ENCODE measurements at regions not wholly inside any gene's neighbourhood (a gene's known extent, or its start where the extent isn't known, plus 50 kb on each side); places are given as distances from the start of the nearest gene placed in this dataset.
A peak's percentile ranks its signal among the peaks of the same experiment; 100 is the strongest.

DNA sequence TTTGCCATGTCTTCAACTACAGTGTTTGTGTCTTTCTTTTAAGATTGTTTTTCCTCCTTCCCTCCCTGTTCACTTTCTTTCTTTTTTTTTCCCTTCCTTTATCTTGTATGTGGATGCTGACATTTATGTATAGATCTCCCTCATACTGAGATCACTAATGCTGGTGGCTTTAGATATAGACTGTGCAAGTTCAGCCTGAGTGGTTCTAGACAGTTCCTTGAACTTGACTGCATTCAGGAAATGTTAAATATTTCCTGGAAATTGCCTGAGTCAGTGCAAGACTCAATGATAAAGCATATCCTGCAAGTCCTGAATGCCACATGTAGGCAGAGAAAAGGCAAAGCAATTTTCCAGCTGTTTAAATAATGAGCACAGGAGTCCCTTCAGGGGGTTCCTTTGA lies 182.5 kb upstream of the NR3C1 start (continued):
- TF ChIP-seq, protein P1, sequence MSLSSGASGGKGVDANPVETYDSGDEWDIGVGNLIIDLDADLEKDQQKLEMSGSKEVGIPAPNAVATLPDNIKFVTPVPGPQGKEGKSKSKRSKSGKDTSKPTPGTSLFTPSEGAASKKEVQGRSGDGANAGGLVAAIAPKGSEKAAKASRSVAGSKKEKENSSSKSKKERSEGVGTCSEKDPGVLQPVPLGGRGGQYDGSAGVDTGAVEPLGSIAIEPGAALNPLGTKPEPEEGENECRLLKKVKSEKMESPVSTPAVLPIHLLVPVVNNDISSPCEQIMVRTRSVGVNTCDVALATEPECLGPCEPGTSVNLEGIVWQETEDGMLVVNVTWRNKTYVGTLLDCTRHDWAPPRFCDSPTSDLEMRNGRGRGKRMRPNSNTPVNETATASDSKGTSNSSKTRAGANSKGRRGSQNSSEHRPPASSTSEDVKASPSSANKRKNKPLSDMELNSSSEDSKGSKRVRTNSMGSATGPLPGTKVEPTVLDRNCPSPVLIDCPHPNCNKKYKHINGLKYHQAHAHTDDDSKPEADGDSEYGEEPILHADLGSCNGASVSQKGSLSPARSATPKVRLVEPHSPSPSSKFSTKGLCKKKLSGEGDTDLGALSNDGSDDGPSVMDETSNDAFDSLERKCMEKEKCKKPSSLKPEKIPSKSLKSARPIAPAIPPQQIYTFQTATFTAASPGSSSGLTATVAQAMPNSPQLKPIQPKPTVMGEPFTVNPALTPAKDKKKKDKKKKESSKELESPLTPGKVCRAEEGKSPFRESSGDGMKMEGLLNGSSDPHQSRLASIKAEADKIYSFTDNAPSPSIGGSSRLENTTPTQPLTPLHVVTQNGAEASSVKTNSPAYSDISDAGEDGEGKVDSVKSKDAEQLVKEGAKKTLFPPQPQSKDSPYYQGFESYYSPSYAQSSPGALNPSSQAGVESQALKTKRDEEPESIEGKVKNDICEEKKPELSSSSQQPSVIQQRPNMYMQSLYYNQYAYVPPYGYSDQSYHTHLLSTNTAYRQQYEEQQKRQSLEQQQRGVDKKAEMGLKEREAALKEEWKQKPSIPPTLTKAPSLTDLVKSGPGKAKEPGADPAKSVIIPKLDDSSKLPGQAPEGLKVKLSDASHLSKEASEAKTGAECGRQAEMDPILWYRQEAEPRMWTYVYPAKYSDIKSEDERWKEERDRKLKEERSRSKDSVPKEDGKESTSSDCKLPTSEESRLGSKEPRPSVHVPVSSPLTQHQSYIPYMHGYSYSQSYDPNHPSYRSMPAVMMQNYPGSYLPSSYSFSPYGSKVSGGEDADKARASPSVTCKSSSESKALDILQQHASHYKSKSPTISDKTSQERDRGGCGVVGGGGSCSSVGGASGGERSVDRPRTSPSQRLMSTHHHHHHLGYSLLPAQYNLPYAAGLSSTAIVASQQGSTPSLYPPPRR (CRISPR knock-in tag; IDR thresholded peaks at IDR 0.05; ENCODE audit: borderline replicate concordance), result no peak
- TF ChIP-seq PHTF2 (CRISPR knock-in tag; IDR thresholded peaks at IDR 0.05) (no peak), NR2C2 (CRISPR knock-in tag; IDR thresholded peaks at IDR 0.05) (no peak), NR2C2 (tag; IDR thresholded peaks at IDR 0.05) (no peak), ZNF76 (CRISPR knock-in tag; IDR thresholded peaks at IDR 0.05; ENCODE audit: borderline replicate concordance) (no peak), MAZ (CRISPR knock-in tag; conservative IDR thresholded peaks at IDR 0.05 in 1 of 2, IDR thresholded peaks at IDR 0.05 in 1 of 2) (0 out of 4 replicates have a peak, but pooled peaks of 1 of the 2 experiments have one; percentile 9), SIN3B (IDR thresholded peaks at IDR 0.05; ENCODE audit: low read depth) (no peak), KDM1A (IDR thresholded peaks at IDR 0.05) (peak in 1 of 2 experiments; percentile 25; a peak in 1 of 4 replicates), PTBP1 (IDR thresholded peaks at IDR 0.05; ENCODE audit: low read depth, low read length) (no peak), ETV6 (IDR thresholded peaks at IDR 0.05; ENCODE audit: borderline replicate concordance in 1 of 2, low read depth in 2 of 2, low read length in 1 of 2) (peak; percentile 56 to 70; a peak in 2 of 4 replicates), ETV6 (CRISPR knock-in tag; IDR thresholded peaks at IDR 0.05; ENCODE audit: borderline replicate concordance) (no peak), ARID1B (IDR thresholded peaks at IDR 0.05) (peak; percentile 91), PHB (CRISPR knock-in tag; IDR thresholded peaks at IDR 0.05) (no peak), MEIS2 (IDR thresholded peaks at IDR 0.05; ENCODE audit: partially characterized antibody) (peak; percentile 74), ZNF589 (CRISPR knock-in tag; IDR thresholded peaks at IDR 0.05; ENCODE audit: low read depth) (peak; percentile 54; the same call in 1 of the 2 replicates), MTA2 (IDR thresholded peaks at IDR 0.05; ENCODE audit: low read depth) (peak; percentile 44; the same call in 1 of the 2 replicates), RBFOX2 (IDR thresholded peaks at IDR 0.05; ENCODE audit: low read depth, low read length) (0 out of 2 replicates have a peak, but pooled peaks have one; percentile 39), ZFX (CRISPR knock-in tag; IDR thresholded peaks at IDR 0.05) (no peak)
- TF ChIP-seq, protein P2, sequence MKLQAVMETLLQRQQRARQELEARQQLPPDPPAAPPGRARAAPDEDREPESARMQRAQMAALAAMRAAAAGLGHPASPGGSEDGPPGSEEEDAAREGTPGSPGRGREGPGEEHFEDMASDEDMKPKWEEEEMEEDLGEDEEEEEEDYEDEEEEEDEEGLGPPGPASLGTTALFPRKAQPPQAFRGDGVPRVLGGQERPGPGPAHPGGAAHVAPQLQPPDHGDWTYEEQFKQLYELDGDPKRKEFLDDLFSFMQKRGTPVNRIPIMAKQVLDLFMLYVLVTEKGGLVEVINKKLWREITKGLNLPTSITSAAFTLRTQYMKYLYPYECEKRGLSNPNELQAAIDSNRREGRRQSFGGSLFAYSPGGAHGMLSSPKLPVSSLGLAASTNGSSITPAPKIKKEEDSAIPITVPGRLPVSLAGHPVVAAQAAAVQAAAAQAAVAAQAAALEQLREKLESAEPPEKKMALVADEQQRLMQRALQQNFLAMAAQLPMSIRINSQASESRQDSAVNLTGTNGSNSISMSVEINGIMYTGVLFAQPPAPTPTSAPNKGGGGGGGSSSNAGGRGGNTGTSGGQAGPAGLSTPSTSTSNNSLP (IDR thresholded peaks at IDR 0.05; ENCODE audit: borderline replicate concordance, low read depth, low read length), result peak; percentile 70; the same call in 1 of the 2 replicates
- TF ChIP-seq, protein P3, sequence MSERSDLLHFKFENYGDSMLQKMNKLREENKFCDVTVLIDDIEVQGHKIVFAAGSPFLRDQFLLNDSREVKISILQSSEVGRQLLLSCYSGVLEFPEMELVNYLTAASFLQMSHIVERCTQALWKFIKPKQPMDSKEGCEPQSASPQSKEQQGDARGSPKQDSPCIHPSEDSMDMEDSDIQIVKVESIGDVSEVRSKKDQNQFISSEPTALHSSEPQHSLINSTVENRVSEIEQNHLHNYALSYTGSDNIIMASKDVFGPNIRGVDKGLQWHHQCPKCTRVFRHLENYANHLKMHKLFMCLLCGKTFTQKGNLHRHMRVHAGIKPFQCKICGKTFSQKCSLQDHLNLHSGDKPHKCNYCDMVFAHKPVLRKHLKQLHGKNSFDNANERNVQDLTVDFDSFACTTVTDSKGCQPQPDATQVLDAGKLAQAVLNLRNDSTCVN (CRISPR knock-in tag; IDR thresholded peaks at IDR 0.05), result no peak
- TF ChIP-seq, protein P4, sequence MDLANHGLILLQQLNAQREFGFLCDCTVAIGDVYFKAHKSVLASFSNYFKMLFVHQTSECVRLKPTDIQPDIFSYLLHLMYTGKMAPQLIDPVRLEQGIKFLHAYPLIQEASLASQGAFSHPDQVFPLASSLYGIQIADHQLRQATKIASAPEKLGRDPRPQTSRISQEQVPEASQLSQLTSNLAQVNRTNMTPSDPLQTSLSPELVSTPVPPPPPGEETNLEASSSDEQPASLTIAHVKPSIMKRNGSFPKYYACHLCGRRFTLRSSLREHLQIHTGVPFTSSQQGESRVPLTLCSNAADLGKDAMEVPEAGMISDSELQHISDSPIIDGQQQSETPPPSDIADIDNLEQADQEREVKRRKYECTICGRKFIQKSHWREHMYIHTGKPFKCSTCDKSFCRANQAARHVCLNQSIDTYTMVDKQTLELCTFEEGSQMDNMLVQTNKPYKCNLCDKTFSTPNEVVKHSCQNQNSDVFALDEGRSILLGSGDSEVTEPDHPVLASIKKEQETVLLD (IDR thresholded peaks at IDR 0.05), result peak; percentile 49; the same call in 1 of the 2 replicates

Data from K562 (cell line).